ENCODE measurements at regions not wholly inside any gene's neighbourhood (a gene's known extent, or its start where the extent isn't known, plus 50 kb on each side); places are given as distances from the start of the nearest gene placed in this dataset.

DNA sequence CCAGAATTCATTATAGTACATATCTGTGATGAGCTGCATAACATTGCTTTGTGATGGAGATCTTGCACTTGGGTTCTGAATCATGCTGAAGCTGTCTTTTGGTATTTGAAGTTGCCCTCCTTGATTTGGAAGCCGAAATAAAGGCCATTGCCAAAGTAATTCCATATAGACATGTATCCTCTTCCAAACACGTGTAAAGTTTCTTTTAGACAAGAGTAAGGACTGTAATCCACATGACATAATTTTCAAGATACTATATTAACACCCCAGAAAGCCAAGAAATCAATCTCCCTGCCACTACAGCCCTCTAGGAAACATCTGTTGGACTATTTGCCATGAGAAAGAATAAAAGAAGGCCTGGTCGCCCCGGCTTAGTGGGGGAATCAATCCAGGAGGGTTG is 754.2 kb downstream of the FGF9 start:
- TF ChIP-seq, protein P1, sequence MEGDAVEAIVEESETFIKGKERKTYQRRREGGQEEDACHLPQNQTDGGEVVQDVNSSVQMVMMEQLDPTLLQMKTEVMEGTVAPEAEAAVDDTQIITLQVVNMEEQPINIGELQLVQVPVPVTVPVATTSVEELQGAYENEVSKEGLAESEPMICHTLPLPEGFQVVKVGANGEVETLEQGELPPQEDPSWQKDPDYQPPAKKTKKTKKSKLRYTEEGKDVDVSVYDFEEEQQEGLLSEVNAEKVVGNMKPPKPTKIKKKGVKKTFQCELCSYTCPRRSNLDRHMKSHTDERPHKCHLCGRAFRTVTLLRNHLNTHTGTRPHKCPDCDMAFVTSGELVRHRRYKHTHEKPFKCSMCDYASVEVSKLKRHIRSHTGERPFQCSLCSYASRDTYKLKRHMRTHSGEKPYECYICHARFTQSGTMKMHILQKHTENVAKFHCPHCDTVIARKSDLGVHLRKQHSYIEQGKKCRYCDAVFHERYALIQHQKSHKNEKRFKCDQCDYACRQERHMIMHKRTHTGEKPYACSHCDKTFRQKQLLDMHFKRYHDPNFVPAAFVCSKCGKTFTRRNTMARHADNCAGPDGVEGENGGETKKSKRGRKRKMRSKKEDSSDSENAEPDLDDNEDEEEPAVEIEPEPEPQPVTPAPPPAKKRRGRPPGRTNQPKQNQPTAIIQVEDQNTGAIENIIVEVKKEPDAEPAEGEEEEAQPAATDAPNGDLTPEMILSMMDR (conservative IDR thresholded peaks at IDR 0.05; ENCODE audit: low read length): no peak
- no peak for TF ChIP-seq EZH2phosphoT487 (IDR thresholded peaks at IDR 0.05; ENCODE audit: borderline replicate concordance)
- Histone ChIP-seq H3K4me1 (ENCODE audit: insufficient read depth, low read length, poor library complexity, severe bottlenecking) (no peaks in the 10 kb centered on the region), H4K20me1 (ENCODE audit: insufficient read depth, low read length, poor library complexity, severe bottlenecking) (no peaks in the 10 kb centered on the region), H3K9me3 (ENCODE audit: insufficient read depth, low read depth, low read length) (no peaks in the 10 kb centered on the region), H3K36me3 (ENCODE audit: insufficient read depth, low read length) (no peaks in the 10 kb centered on the region), H3F3A (ENCODE audit: low read depth) (no peaks in the 10 kb centered on the region), H2AFZ (ENCODE audit: low read length) (no peak overlapping the region), H3K9ac (ENCODE audit: low read depth, low read length, poor library complexity, severe bottlenecking) (no peak overlapping the region), H3K4me3 (ENCODE audit: low read length, poor library complexity, severe bottlenecking) (no peak overlapping the region), H3K9me2 (replicated peaks; ENCODE audit: low read depth, low read length) (no peaks in the 10 kb centered on the region), H3K79me2 (ENCODE audit: insufficient read depth, low read length) (no peaks in the 10 kb centered on the region), H3K4me2 (ENCODE audit: low read depth, low read length, poor library complexity, severe bottlenecking) (no peak overlapping the region), H3K27me3 (ENCODE audit: insufficient read depth, low read length, poor library complexity, severe bottlenecking) (peaks cover 7% of the 10 kb centered on the region)

DNA sequence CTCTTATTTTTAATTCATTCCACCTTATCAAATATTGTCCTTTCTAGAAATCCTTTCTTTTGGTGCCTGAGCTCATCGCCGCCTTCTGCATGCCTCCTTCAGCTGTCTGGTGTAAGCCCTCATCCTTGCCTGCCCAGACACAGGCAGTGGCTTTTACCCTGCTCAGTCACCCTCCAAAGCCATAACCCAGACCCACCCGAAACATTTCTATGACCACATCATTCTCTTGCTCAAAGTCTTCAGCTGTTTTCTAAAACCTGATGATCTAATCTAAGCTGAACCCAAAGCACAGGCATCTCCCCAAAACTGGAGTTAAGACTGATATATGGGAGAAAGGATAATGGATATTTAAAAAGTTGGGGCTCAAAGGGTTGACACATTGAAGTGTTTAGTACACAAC is 753.7 kb upstream of the SGCG start:
- TF ChIP-seq, protein P1 (conservative IDR thresholded peaks at IDR 0.05; ENCODE audit: low read length): no peak
- no peak for TF ChIP-seq EZH2phosphoT487 (IDR thresholded peaks at IDR 0.05; ENCODE audit: borderline replicate concordance)
- H3K9ac ChIP-seq (ENCODE audit: low read depth, low read length, poor library complexity, severe bottlenecking): no peak overlapping the region

DNA sequence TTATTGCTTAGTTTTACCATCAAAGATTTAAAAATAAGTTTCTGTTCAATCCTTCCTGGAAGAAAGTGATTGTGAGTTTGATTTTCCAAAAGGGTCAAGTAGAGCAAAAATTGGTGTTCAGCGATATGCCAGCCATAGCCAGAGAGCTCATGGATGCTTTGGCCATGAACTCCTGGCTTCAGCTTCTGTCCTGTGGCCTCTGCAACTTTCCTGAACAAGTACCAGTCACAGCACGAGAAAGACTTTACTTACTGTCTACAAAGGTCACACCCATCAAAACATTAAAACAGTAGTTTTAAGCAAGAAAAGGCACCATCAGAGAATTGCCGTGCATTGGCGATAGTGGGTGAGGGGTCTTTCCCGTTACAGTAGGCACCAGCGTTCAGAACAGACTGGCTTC is 753.0 kb upstream of the SGCG start:
- Histone ChIP-seq H3K27me3 (ENCODE audit: insufficient read depth, low read length, poor library complexity, severe bottlenecking) (peaks cover 2% of the 10 kb centered on the region), H2AFZ (ENCODE audit: low read length) (no peak overlapping the region), H3K9ac (ENCODE audit: low read depth, low read length, poor library complexity, severe bottlenecking) (no peak overlapping the region), H3K4me2 (ENCODE audit: low read depth, low read length, poor library complexity, severe bottlenecking) (no peak overlapping the region), H3K9me3 (ENCODE audit: insufficient read depth, low read depth, low read length) (no peaks in the 10 kb centered on the region), H3K9me2 (replicated peaks; ENCODE audit: low read depth, low read length) (no peaks in the 10 kb centered on the region), H3K79me2 (ENCODE audit: insufficient read depth, low read length) (no peaks in the 10 kb centered on the region), H4K20me1 (ENCODE audit: insufficient read depth, low read length, poor library complexity, severe bottlenecking) (no peaks in the 10 kb centered on the region), H3K36me3 (ENCODE audit: insufficient read depth, low read length) (no peaks in the 10 kb centered on the region), H3K4me1 (ENCODE audit: insufficient read depth, low read length, poor library complexity, severe bottlenecking) (no peaks in the 10 kb centered on the region), H3F3A (ENCODE audit: low read depth) (no peaks in the 10 kb centered on the region), H3K4me3 (ENCODE audit: low read length, poor library complexity, severe bottlenecking) (no peak overlapping the region)
- TF ChIP-seq, protein P1 (conservative IDR thresholded peaks at IDR 0.05; ENCODE audit: low read length): no peak
- no peak for TF ChIP-seq EZH2phosphoT487 (IDR thresholded peaks at IDR 0.05; ENCODE audit: borderline replicate concordance)

More for the DNA sequence above, 753.7 kb upstream of the SGCG start:
- H3K9me3 ChIP-seq (ENCODE audit: insufficient read depth, low read depth, low read length): no peaks in the 10 kb centered on the region
- H3F3A ChIP-seq (ENCODE audit: low read depth): no peaks in the 10 kb centered on the region
- no peak overlapping the region for H2AFZ ChIP-seq (ENCODE audit: low read length)
- H3K4me2 ChIP-seq (ENCODE audit: low read depth, low read length, poor library complexity, severe bottlenecking): no peak overlapping the region
- no peak overlapping the region for H3K4me3 ChIP-seq (ENCODE audit: low read length, poor library complexity, severe bottlenecking)
- no peaks in the 10 kb centered on the region for H3K4me1 ChIP-seq (ENCODE audit: insufficient read depth, low read length, poor library complexity, severe bottlenecking)
- H3K79me2 ChIP-seq (ENCODE audit: insufficient read depth, low read length): no peaks in the 10 kb centered on the region
- no peaks in the 10 kb centered on the region for H3K9me2 ChIP-seq (replicated peaks; ENCODE audit: low read depth, low read length)
- peaks cover 7% of the 10 kb centered on the region for H3K27me3 ChIP-seq (ENCODE audit: insufficient read depth, low read length, poor library complexity, severe bottlenecking)
- H4K20me1 ChIP-seq (ENCODE audit: insufficient read depth, low read length, poor library complexity, severe bottlenecking): no peaks in the 10 kb centered on the region
- no peaks in the 10 kb centered on the region for H3K36me3 ChIP-seq (ENCODE audit: insufficient read depth, low read length)
